AML-193 (cell line): ENCODE measurements at regions not wholly inside any gene's neighbourhood (a gene's known extent, or its start where the extent isn't known, plus 50 kb on each side); places are given as distances from the start of the nearest gene placed in this dataset.

Source experiments
- DNase-seq, 2 experiments: peaks; one replicate each; lab custom pipeline; 2025; lab: John Stamatoyannopoulos, UW

DNA sequence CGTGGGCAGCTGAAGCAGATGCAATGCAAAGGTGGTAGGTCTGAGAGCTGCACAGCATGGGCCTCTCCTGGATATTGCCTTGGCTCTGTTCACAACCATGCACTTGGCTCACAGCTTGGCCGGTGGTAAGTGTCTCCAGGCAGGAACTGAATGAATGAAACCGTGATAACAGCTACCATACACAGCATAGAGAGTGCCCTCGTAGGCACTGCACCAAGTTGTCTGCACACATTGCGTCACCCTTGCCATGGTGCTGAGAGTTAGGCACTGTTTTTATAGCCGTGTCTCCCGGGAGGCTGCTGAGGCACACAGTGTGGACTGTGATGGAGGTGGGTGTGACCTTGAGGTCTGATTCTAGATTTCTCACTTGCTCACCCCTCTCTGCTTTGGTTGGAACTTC is 157.6 kb upstream of the VASH1 start:
- DNase-seq: no peak

DNA sequence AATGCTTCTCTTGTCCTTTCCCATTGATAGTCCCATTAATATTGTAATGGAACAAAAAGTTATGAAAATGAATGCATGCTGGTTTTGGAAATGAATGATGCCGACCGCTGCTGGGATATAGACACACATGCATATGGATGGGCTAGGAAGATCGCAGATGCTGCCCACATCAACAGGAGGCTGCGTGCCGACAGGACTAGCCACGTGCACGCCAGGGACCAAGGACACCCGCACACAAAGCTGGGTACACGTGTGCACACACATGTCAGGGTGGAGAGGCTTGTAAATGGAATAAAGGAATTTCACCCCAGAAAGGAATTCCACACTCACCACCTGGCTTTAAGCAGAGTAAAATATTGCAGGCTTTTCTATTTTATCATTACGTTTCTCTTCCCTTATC is 153.8 kb upstream of the VASH1 start:
- no peak for DNase-seq

DNA sequence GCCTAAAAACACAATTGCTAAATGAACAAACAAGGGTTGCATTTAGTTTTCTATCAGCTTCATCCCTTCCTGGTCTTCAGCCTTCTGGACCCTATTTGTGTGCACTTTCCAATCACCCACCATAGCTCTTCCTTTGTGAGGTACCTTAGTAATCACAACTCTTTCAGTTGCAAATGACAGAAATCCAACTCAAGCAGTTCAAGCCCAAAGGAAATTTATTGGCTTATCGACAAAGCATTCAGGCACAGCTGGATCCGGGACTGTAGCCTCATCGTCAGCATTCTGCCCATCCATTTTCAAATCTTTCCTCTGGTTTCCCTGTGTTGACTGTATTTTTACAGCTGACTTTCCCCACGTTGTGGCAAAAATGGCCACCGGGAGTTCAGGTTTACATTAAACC is 148.6 kb upstream of the VASH1 start:
- DNase-seq: no peak

DNA sequence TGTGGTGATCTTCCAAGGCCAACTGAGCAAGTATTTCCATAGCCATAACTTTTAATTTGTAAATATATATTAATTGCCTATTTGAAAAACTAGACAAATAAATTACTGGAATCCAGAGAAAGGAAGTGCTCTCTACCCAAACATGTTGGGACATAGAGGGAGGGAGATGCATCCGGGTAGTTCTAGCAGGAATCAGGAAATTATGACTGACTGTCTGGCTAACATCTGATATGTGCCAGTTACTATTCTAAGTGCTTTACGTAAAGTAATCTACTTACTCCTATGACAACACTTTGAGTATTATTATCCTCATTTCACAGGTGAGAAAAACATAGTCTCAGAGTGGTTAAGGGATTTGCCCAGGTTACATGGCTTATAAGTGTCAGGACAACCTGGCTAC is 147.7 kb upstream of the VASH1 start:
- DNase-seq: no peak

DNA sequence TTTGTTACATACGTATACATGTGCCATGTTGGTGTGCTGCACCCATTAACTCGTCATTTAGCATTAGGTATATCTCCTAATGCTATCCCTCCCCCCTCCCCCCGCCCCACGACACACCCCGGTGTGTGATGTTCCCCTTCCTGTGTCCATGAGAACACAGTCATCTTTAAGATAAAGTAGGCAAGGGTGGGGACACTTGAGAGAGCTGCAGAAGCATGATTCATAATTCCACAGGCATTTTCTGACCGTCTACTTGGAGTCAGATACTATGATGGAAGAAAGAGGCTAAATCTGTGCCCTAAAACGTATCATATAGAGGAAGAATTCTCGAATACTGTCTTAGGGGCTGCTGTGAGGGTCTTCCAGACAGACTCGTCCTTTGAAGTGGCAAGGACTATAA is 145.9 kb upstream of the VASH1 start:
- no peak for DNase-seq

DNA sequence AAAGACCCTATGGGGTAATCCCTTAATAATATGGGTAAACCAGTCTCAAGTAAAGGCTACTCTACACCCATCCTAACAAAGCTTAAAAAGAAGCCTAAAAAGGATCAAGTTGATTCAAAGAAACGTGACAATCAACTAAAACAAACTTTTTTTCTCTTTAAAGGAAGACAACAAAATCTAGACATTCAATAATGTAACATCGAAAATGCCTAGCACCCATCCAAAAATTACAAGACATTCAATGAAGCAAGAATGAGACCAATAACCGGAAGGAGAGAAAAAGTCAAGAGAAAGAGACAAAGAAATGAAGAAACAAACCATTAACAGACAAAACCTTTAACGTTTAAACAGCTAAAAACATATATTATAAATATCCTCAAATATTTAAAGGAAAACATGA is 143.8 kb upstream of the VASH1 start:
- DNase-seq: no peak

DNA sequence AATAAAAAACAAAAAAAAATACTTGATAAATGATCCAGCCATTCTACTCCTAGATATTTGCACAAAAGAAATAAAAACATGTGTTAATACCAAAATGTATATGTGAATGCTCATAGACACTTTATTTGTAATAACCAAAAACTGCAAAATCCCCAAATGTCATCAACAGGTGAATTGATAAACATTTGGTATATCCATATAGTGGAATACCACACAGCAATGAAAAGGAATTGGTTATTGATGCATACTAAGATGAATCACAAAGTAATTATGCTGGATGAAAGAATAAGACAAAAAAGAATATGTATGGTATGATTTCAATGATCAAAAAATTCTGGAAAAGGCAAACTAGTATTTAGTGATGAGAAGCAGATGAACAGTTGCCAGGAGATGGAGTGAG is 124.7 kb upstream of the VASH1 start:
- no peak for DNase-seq

DNA sequence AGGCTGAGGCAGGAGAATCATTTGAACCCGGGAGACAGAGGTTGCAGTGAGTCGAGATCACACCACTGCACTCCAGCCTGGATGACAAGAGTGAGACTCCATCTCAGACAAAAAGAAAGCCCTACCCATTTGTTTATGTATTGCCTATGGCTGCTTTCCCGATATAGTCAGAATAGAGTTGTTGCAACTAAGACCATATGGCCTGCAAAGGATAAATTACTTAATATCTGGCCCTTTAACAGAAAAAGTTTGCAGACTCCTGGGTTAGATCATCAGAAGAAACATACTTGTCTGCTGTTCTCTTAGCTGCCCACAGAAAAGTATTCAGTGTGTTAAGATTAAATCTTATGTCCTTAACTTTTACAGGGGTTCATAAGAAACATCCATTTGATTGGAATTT is 122.4 kb upstream of the VASH1 start:
- no peak for DNase-seq

DNA sequence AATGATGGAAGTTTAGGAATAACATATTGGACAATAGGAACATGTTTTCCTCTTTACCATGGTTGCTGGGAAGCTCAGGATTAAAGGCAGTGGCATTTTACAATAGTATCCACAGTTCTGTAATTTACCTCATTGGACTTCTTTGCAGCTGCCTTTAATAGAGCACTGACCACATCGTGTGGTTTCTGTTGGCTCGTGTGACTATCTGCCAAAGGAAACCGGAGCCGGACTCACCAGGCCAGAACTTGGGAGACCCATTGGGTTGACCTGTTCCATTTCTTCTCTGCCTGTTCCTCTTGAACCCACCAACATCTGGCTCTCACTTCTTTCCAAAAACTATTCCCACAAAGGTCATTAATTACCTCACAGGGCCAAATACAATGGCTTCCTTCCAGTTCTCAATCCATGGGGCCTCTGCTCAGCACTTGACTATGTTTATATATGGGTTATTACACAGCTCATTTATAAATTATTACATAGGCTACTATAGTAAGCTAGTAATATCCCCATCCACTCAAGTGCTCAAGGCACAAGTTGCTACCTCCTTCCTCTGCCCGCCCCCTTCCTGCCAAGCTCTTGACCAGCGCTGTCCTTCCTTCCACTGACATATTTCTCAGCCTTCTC is 121.5 kb upstream of the VASH1 start:
- DNase-seq: no peak

DNA sequence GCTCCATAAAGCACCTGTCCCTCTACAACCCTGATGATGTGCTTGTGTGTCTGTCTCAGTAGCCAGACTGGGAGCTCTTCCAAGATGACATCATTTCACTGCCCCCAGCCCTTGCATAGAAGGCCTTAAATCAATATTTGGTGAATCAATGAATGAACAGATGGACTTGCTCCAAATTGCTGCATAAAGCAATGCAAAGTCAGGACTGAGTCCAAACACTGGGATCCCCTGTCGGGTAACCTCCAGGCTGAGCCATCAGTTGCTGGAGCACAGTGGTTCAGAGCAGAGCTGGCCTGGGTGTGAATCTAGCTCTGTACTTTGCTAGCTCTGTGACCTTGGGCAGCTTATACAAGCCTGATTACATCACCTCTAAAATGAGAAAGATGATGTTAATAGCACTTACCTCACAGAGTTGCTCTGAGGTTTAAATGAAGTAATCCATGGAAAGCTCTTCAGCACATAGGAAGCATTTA is 120.3 kb upstream of the VASH1 start:
- DNase-seq: no peak

DNA sequence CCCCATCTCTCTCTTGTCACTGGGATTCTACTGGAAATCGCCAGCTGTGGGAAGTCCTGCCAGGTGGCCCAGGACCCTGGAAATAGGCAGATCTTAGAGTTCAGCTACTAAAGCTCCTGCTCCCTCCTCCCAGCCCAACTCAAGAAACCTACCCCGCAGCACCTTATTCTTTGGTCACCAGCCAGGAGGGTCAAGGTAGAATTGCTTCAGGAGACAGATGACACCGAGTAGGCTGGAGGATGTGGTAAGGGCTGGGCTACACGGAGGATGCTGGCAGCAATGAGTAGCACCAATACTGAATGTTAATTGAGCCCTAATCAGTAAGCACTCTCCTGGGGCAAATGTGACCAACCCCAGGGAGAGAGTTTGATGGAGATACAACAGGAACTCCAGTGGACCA is 119.7 kb upstream of the VASH1 start:
- no peak for DNase-seq

DNA sequence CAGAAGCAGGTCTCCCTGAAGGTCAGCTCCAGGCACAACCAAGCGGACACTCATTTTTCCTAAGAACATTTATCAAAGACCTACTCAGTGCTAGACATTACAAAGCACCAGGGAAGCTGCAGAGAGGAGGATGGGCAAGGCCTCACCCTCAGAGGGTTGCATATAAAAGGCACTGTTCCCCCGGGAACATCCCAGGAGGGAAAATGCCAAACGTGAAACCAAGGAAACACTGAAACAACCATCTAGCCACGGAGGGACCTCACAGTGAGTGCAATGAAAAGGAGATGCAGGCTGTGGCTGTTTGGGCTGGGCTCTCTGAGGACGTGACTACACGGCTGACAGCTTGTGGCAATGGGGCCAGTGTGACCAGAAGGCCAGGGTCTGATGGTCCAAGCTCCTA is 117.4 kb upstream of the VASH1 start:
- no peak for DNase-seq

DNA sequence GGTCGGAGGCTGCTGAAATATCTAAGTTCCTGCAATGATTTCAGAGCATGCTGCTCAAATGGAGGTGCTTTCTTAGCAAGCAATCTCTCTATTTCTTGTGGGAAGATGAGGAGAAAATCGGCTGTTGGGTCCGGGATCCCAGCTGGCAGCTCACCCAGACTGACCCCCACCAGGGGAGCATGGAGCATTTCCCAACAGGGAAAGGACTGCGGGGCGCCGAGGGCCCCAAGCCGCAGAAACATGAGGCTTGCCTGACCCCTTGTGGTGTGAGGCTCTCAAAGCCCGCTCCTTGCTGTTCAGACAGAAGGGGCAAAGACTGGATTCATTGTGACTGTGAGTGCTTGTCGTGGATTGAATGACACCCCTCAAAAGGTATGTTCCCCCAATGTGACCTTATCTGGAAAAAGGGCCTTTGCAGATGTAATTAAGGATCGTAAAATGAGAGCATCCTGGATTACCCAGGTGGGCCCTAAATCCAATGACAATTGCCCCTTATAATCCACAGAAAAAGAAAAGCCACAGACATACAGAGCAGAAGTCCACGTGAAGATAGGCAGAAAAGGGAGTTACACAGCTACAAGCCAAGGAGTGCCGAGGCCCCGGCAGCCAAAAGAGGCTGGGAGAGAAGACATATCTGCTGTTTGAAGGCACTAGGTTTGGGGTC is 116.3 kb upstream of the VASH1 start:
- DNase-seq: peak; percentile 1 to 3

DNA sequence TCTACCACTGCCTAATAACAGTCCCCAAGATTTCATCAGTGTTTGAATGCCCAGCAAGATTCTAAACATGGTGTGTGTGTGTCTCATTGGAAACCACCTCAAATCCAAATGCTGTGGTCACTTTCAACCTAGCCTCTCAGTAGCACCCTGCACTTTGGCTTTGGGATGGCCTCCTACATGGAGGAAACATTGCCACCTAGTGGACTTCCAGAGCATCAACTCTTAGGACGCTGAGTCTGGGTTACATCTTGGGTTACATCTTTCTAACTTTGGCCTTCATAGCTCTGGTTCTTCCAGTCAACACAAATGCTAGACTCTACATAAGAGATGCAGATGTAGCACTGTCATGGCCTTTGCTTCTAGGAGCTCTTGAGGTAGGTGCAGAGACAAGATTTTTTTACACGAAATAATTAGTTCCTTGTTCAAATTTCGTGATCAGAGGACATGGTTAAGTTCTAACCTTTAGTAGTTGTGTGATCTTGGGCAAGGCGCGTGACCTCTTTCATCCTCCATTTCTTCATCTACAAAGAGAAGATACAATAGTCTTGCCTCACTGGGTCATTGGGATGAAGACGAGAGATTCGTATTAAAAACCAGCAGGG is 113.5 kb upstream of the VASH1 start:
- peak; percentile 53 to 58 for DNase-seq

DNA sequence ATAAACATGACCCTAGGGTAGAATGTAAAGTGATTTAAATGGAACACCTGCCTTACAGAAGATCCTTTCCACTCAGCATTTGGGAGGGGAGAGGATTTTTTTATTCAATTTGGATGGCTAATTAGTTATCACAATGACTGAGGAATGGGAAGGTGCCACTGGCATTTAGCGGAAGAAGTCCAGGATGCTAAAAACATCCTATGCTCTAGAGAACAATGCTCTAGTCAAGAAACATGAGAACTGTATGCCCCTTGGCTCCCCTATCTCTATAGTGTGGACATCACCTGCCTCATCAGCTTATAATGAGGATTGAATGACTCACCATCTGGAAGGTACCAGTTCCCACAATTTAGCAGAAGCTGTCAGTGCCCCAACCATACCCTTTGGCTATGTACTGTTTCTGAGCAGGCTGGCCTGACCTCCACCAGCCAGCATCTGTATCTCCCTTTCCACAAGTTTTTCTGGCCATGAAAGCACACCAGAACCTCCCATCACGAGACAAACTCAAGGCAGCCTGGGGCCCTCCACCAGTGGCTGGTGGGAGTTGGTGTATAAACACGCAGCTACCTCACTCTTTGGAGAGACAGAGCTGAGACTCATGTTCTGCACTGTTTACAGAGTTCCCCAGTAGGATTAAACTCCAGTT is 109.7 kb upstream of the VASH1 start:
- no peak for DNase-seq

DNA sequence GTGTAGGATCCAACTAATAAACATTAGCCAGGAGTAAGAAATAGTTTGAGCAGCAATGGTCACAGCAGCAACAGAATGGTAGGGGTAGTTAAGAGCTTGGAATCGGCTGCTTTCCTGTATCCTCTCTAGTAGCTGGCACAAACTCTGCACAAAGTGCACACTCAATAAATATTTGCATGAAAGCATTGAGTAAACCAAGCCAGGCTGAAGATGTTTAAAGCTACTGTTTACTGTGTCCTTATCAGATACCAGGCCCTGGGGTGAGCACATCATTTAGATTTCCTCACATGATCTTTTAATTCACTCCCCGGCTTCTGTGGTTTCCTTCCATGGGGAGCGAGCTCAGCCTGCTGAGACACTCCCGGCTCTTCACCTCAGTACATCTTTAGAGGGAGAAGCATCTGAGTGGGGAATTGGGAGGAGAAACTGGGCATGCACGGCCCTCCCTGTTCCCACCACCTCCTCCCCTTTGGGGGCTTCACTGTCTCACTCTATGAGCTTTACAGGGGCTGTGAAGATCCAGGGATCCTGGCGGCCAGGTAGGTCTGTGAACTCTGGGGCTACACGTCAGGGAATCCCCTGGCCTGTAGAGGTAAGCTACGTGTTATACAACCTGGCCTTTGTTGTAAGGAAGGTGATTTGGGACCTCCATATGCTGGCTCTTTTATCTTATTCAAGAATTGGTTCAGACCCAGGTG is 107.2 kb upstream of the VASH1 start:
- DNase-seq: no peak

DNA sequence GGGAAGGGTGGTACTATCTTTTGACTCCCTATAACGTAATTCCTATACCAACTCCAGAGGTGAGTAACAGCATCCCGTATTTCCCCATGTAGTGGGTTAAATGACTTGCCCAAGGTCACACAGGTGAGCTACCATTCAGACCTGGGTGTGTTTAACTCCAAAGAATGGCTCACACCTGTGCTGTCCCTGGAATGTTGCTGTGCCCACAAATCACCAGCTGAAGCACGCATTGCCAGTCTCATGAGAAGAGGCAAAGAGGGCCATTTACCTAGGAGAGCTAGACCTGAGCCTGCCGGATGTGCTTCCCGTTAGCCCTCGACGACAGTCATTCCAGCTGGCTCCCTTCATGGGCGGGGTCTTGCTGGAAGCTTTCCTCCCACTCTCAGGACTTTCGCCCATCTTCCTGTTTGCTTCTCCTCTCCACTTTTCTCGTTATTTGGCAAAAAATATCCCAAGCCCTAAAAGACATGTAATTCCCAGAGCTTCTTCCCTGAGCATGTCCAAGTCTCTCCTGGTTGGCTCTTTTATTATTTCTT is 106.6 kb upstream of the VASH1 start:
- no peak for DNase-seq

DNA sequence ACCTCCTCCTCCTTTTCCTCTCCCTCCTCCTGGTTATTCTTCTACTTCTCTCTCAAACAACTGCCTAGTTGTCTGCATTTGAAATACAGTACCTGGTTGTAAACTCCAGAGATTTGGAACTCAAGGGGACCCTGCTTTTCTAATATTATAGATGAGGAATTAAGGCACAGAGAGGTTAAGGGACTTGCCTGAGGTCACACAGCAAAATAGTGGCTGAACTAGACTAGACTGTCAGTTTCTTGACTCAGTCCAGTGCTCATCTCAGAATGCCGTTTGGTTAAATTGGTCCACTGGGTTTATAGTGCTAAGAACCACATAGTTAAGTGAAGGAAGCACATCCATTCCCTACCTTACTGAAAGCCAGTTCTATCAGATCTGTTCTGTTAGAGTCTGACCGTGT is 105.9 kb upstream of the VASH1 start:
- DNase-seq: no peak

DNA sequence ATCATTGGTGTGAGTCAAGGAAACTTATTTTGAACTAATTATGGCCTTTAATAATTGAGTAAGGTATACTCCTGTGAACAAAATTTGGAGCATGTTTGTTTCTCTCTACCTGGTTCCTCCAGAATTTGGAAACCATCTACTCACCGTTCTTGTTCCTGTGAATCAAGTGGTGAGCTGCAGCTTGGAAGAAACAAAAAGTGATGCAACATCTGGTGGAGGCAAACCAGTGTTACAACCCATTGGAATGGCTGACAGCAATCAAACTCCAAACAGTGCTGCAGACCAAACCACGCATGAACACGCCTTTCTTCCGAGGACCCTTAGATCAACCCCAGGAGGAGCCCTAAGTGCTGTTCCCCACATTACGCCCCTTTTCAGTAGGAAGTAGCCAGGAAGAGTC is 104.7 kb upstream of the VASH1 start:
- DNase-seq: no peak

DNA sequence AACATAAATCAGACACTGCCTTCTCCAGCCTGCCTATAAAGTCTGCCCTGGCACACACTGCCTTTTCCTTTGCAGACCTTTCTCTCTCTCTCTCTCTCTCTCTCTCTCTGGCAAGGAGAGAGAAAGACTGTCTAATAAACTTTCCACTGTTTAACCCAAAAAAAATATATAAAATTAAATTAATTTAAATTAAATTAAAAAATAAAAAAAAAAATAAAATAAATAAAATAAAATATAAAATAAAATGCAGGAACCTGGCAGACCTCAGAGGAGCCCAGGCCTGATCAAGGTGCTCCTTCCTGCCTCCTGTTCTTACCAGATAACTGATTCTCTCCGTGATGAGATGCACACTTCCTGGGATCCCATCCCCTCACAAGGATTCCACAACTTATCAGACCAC is 103.9 kb upstream of the VASH1 start:
- no peak for DNase-seq

DNA sequence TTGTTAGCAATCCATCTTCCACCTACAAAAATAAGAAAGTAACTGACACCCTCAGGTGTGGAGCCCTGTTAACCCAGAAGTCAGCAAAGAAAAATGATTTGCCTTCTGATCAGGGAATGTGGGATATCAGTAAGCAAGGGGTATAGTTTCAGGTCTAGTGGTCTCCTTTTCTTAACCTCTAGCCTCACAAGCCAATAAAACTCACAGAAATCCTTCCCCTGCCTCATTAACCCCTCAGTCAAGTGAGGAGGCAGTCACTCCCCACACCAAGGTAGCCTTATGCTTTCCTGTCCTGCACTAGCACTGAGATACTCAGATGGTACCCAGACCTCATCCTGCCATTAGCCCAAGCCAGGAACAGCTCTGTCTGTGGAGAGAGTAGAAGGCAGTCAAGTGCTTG is 103.4 kb upstream of the VASH1 start:
- DNase-seq: no peak

DNA sequence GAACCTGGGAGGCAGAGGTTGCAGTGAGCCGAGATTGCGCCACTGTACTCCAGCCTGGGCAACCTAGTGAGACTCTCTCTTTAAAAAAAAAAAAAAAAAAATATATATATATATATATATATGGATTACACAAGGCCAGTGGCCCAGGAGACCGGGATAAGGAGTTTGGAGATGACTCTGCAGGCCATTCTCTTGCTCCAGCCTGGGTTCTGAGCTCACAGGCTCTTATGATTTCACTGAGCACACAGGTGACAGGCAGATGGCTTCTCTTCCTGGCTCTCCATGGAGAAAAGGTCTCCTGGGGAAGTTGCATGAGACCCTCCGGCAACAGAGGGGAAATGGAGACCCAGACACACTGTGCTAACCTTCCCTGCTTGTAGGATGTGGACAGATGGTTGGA is 98.7 kb upstream of the VASH1 start:
- DNase-seq: no peak
